HG03457 (cell line): ENCODE measurements at regions not wholly inside any gene's neighbourhood (a gene's known extent, or its start where the extent isn't known, plus 50 kb on each side); places are given as distances from the start of the nearest gene placed in this dataset.
A peak's percentile ranks its signal among the peaks of the same experiment; 100 is the strongest.
"Not testable (repeated sequence)": the region's sequence is repeated elsewhere in the genome, so short reads cannot be mapped to it uniquely, and the experiment has no call there.

ENCODE experiments used
- ATAC-seq: cut with Tn5 transposase; IDR thresholded peaks from one replicate; pipeline ENCODE4 v1.9.1; 2021; ENCODE audit warnings: moderate number of reproducible peaks; ENCODE audit not compliant: unreplicated experiment

DNA sequence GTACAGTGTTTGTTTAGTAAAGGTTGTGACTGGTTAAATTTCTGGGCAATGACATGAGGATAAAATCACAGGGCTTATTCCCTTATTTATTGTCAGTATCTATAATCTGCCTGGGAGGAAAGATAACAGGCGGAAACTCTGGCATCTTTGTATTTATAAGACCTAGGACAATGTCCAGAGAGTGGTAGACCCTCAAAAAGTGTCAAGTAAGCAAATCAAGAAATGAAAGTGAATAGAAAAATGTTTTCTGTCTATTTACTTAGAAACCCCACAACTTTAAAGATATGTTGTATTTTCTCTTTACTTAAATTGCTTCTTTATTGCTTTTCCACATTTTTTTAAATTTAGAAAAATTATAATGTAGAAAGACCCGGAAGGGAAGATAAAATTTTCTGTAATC, 544.6 kb downstream of the EDEM1 start:
- ATAC-seq = no peak

DNA sequence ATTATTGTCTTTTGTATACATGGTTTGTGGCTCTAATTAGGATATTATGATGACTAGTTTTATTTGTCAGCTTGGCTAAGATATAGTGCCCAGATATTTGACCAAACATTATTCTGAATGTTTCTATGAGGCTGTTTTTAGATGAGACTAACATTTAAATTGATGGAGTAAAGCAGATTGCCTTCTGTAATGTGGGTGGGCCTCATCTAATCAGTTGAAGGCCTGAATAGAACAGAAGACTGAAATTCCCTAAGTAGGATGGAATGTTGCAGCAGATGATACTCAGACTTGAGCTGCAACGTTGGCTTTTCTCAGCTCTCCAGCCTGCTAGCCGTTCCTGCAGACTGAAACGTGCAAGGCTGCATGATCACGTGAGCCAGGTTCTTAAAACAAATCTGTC, 546.5 kb downstream of the EDEM1 start:
- no peak for ATAC-seq

DNA sequence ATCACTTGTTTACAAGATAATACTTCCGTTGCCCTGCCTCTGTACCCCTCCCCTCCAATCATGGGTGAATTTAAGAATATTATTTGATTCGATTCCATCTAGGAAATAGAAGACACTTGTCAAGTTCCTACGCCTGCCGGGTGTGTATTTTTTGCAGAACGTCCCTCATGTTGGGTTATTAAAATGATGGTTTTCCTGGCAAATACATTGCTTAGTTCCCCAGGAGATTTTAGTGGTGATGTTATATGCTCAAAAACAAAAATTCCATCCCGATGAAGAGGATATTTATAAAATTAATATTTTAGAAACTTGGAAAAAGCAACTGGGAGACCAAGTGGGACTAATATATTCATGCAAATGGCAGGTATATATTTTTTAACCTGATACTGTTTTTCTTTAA, 548.4 kb downstream of the EDEM1 start:
- ATAC-seq = no peak

DNA sequence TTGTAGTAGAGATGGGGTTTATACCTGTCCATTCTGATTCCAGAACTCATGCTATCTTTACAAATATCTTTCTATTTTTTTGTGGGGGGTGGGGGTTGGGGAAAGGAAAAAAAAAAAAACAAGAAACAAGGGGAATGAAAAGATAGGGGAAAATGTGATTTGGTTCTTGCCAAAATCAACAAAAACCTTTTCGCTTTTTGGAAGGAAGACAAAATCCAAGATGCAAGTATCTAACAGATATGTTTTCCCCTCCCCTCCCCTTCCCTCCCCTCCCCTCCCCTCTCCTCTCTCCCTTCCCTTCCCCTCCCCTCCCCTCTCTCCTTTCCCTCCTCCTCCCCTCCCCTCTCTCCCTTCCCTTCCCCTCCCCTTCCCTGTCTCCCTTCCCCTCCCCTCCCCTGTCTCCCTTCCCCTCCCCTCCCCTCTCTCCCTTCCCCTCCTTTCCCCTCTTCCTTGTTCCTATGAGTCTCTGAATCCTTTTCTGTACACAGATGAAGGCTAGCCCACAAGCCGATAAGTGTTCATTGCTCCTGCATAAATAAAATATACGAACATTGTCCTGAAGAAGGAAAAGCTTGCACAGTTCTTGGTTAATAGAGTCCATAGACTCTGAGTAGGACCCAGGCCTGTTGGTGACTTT, 551.9 kb downstream of the EDEM1 start:
- no peak for ATAC-seq

DNA sequence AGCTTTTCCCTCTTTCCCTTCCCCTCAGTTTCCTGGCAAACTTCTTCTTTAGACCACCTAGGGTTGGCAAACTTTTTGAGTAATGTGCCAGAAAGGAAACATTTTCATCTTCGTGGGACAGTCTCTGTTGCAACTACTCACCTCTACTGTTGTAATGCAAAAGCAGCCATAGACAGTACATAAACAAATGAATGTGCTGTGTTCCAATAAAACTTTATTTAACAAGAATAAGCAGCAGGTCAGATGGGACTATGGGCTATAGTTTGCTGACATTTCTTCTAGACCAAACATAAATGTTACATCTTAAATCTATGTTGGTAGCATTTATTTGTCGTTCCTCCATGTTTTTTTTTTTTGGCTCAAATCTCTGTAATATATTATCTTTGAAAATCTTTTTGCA, 552.4 kb downstream of the EDEM1 start:
- ATAC-seq = no peak

DNA sequence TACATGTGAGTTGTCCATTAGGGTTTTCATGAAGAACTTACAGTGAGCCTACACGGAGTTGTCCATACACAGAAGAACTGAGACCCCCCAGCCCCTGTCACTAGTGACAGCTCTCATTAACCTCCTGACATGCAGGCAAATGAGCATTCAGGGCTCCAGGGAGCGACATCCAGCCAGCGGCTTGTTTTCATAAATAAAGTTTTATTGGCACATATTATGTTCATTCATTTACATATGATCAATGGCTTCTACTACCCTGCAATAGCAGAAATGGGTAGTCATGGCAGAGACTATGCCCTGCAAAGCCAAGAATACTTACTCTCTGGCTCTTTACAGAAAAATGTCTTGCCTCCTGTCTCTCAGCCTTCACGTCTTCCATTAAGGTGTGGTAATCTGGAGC, 553.5 kb downstream of the EDEM1 start:
- ATAC-seq = no peak

DNA sequence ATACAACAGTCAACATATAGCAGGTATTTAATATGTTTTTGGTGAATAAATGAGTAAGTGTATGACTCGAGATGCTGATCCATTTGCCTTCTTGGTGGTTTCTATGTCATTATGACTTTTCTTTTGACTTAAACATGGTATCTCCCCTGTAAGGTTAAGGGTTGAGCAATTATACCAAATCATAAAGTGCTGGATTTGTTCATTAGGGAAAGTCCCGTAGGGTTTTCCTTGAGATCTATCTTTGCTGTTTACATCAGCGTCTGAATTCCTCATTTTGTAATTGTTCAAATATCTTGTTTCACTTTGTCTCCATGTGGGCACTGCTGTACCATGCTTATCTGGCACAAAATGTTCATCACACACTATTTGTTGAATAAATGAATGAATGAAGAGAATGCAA, 562.6 kb downstream of the EDEM1 start:
- no peak for ATAC-seq

DNA sequence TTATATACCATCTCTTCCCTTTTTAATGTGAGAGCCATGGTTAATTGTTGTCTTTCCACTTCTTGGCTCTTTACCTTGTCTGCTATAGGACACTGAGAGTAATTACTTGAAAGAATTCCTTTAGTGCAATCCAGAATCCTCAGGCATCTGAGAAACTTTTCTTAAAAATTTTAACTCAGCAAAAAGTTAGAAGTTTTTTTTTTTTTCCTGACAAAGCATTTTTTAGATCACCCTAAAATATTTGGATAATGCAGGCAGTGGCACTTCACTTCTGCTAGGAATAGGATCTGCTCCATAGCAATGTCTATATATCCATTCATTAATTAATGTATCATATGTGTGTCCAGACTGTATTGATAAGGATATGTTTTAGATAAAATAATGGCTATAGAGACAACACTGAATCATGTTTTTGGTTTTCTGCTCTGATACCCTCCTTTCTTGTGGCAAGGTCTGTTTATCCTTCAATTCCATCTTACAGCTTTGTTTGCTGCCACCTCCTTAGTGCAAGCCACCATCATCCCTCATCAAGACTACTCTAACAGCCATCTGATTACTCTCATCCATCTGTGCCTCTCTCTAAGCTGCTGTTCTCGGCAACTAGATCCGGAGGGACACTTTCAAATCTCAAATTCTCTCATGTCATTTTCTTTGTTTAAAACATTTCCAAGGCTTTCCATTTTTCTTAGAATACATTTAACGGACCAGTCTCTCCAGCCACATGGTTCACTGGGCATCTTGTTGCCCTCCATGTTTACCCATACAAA, 563.5 kb downstream of the EDEM1 start:
- ATAC-seq = no peak

DNA sequence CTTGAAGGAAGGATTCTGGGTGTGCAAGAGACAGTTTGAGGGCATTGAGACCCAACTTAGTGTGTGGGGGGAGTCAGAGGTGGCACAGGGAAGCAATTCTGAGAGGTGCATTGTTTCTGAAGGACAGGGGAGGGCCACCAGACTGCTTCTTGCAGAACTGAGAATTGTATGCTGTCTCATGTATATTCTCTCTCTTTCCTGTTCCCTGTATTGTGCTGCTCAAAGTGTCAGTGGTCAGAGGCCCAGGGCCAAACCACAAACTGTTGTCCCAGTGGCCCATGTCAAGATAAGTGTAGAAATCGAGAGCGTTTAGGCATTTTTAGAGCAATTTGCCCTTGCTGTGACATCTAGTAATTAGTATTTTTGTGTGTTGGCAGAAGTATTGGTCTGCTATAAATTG, 567.1 kb downstream of the EDEM1 start:
- peak; percentile 63 for ATAC-seq

DNA sequence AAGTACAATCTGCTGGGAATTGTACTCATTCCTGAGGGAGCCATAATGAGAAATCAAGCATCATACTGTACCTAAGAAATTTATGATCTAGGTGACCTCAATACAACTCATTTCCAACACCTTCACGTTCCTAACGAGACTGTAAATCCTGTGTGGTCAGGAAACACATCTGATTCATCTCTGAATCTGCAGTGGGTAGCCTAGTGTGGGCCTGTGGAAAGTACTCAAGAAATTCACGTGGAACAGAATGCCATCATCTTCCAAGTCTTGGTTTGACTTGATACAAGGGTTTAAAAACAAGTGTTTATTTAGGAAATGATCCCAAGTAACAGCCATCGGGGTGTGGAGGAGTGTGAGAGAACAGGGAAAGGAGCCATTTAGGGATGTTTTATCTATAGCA, 568.9 kb downstream of the EDEM1 start:
- ATAC-seq = no peak

DNA sequence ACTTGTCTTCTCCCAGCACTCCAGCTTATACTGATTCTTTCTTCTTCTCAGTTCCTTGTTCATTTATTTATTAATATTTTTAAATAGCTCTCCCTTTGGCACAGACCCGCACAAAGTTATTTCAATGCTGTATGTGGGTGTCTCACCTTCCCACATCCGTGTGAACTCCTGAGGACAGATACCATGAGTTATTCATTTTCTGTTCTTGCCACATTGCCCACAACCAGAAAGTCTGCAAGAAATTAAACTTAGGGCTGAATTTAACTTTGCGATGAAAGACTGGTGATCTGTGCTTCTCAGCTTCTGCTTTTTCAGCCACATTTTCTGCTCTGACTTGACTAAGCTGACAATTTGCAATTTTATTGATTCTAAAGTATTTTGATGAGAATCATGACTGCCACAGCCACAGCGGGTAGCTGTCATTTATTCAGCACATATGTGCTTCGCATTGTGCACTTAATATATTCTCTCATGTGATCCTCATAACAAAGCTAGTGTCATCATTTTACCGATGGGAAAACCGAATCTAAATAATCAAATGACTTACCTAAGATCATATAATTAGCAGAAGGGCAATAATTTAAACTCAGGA, 569.8 kb downstream of the EDEM1 start:
- ATAC-seq = no peak

DNA sequence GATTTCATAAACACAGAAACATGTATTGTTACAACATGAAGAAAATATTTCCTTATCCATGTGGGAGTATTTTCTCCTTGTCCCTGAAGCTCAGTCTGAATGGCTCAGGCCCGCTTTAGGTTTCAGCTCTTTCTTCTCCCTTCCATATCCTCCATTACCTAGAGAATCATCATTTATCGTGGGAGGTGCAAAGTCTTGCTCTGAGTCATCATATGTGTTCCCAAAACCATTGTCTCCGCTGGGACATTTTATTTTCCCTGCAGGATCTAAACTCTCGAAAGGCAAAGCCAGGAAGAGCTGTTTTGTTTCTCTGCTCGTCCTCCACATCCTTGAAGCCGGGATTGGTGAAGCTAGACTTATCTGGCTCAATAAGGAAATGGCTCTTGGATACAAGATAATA, 571.2 kb downstream of the EDEM1 start:
- no peak for ATAC-seq

DNA sequence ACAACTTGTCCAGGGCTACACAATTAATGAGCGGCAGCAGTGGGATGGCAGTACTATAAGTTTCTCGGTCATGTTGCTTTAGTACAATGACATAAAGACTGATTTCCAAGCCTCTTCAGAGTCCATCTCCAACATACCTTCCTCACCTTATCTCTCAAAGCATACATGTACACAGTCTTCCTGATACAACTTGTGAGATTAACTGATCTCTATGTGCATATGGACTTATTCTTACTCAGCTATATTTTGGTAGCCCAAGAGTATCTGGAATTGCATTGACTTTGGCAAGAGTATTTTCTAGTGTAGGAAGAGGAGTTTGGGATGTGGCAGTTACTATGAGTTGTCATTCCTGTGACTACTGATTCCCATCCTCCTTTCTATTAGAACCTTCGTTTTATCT, 575.0 kb downstream of the EDEM1 start:
- no peak for ATAC-seq

DNA sequence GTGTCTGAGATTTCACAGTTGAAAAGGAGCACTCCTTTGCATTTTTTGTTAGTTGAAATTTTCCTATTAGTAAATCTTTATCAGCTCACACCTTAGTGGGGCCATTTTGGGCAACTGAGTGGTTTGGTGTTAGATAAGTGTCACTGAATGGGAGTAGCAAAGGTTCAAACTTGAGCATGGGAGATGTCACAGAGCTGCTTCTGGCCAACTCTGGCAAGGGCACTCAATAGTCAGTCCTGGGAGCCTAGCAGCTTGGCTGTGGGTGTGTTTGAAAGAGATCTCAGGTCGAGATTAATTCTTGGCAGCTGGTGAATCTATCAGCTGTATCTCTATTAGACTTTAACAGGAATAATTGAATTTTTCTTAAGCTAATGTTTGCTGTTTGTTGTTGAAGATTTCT, 579.3 kb downstream of the EDEM1 start:
- ATAC-seq = no peak

DNA sequence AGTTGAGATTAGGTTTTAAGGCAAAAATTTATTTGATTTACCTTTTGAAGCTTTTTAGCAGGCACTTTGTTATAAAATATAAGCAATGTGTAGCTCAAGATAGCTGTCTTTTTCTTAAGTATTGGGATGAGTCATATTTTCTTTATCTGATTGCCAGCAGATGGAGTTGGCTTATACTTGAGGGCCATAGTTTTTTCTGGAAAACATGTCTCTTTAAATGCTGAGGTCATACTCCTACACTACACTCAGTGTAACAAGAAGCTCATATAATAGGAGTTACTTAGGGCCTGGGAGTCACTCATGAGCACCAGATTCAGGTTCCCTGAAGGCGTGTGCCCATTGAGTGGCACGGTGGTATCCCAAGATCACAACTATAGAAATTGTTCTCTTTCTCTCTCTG, 579.8 kb downstream of the EDEM1 start:
- no peak for ATAC-seq

DNA sequence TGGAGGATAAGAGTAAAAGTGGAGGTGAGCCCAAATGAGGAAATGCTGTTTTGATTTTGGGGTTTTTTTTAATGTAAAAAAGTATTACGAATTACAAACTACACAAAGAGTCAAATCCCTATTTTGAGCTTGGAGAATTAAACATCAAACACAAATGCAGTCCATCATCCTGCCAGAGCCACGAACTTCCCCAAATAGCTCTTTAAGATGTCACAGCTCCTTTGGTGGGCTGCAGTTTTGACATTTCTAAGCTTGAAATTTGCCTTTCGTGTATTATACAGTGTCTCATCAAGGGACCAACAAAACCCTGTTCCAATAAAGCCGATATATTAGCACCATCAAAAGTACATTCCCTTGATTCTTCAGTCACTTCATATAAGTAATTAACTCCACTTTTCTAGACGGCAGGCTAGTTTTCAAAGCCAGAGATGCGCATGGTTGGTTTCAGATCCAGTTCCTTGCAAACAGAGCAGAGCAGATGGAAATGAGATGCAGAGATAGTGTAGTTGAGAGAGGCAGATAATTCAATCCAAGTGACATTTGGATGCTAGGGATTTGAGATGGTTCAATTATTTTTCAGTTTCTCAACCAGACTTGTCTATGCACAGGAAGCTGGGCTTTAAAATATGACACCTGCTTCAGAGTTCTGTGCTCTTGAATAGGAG, 580.9 kb downstream of the EDEM1 start:
- ATAC-seq = no peak

DNA sequence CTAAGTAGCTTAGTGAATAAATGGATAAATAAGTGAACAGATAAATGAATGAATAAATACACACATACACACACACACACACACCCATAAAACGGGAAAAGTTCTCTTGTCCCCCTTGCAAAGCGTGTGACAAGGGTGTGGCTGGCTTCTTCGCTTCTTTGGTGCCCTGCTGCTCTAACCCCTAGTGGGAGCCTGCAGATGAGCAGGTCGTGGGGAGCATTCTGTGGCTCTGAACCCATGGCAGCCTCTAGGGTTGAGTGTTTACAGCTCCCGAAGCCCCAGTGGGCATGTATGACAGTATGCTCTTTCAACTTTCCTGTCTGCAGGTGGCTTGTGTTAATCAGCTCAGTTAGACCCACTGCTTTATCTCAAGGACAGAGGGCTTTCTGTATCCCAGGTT, 582.3 kb downstream of the EDEM1 start:
- ATAC-seq = no peak

DNA sequence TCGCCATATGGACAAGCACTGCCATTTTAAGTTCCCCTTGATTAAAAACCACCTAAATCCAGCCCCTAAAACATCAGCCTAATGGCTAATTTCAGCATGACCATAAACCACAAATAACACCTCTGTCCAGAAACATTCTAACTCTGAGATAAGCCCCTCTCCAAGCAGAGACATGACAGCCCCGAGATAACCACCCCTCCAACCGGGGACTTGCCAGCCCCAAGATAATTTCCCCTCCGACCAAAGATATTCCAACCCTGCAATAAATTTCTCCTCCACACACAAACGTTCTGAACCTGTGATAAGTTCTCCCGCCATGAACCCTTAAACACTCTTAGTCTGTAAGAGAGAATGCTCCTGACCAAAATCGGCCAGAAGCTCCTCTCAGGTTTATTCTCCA, 586.8 kb downstream of the EDEM1 start:
- ATAC-seq = no peak

DNA sequence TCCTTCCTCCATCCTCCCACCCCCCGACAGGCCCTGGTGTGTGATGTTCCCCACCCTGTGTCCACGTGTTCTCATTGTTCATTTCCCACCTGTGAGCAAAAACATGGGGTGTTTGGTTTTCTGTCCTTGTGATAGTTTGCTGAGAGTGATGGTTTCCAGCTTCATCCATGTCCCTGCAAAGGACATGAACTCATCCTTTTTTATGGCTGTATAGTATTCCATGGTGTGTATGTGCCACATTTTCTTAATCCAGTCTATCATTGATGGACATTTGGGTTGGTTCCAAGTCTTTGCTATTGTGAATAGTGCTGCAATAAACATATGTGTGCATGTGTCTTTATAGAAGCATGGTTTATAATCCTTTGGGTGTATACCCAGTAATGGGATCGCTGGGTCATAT, 587.6 kb downstream of the EDEM1 start:
- not testable (repeated sequence) for ATAC-seq

DNA sequence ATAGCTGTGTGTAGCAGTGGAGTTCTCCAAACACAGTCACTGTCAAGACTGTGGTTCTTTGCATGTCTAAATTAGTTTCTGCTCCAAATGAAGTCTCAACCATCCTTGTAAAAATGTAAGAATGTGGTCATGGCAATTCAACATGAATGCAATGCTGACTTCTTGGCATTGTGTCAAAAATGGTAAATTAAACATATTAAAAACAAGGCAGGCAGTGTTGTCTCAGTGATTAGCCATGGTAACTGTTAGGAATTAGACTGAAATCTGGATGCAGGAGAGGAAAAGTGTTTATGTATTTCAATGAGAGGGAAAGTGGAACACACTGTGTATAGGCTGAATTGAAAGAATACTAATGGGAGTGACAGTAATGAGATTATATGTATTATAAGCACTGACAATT, 597.2 kb downstream of the EDEM1 start:
- no peak for ATAC-seq

DNA sequence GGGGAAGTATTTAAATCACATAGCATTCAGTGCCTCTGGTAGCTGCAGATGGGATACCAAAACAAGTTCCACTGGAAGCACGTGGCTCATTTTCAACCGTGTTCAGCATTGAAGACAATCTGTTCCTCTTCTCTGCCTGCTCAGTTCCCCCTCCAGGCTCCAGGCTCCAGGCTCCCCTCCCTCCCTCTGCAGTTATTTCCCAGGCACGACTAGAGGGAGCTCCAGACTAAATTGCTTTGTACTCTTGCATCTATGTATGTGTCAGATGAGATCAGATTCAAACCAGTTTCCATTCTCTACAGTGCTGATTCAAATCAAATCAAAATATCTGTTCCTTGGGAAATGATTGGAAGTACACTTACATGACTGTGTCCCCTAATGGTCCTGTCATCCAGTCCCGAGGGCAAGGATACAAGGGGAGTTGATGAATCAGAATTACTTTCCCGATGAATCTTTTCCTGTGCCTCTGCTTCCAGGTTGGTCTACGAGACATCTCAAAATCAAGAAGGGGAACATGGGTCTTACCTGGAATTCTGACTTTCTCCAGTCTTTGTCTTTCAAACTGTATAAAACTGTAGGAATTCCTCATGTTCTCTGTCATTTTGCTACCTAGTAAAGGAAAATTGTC, 600.5 kb downstream of the EDEM1 start:
- no peak for ATAC-seq

DNA sequence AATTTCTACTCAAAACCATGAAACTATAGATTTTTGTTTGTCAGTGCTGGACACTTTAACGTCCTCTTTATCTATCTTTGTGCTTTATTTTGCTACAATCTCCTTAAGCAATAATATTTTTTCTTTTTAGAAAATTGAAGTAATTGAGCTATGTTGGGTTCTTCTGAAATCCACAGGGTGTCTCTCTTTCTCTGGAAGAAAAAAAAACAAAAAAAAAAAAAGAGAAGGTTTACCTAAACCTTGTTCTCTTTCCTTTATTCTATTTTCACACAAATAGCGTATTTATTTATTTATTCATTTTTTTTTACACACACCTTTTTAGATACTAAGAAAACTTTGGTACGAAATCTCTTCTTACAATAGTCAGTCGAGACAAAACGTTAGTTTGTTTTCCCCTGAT, 601.0 kb downstream of the EDEM1 start:
- no peak for ATAC-seq
